CD14-positive monocyte (primary cell): ENCODE measurements at regions not wholly inside any gene's neighbourhood (a gene's known extent, or its start where the extent isn't known, plus 50 kb on each side); places are given as distances from the start of the nearest gene placed in this dataset.

ENCODE experiments used
- DNase-seq, 3 donors: peaks; one replicate each; pipeline ENCODE4 v3.0.0-alpha.2; 2011 to 2022
- H2AFZ ChIP-seq: 2 replicates; pipeline ENCODE4 v1.6.0; 2012; ENCODE audit warnings: mild to moderate bottlenecking, low read depth, low read length, inconsistent platforms; ENCODE audit not compliant: insufficient read depth, poor library complexity, severe bottlenecking
- H3K27ac ChIP-seq, 2 donors: 1 replicate in 1 of 2; 2 replicates in 1 of 2; pipeline ENCODE4 v1.5.1; 2012 to 2013; ENCODE audit warnings: low read length in 2 of 2, control low read depth in 1 of 2, inconsistent platforms in 1 of 2, low read depth in 1 of 2, mild to moderate bottlenecking in 1 of 2
- H3K27me3 ChIP-seq, 2 donors: one replicate each; pipeline versions ENCODE4 v1.6.0 to v1.6.1; 2011 to 2013; ENCODE audit warnings: low read length in 2 of 2; ENCODE audit not compliant: control insufficient read depth in 2 of 2, insufficient read depth in 2 of 2
- H3K36me3 ChIP-seq, 2 donors: replicated peaks in 1 of 2; 1 replicate in 1 of 2; 2 replicates in 1 of 2; pipeline versions ENCODE4 v1.5.1 to v1.6.1; 2012 to 2013; ENCODE audit warnings: low read length in 2 of 2, control low read depth in 1 of 2, inconsistent platforms in 1 of 2, mild to moderate bottlenecking in 1 of 2; ENCODE audit not compliant: insufficient read depth in 2 of 2, control insufficient read depth in 1 of 2
- H3K4me1 ChIP-seq, 2 donors: 1 replicate in 1 of 2; 2 replicates in 1 of 2; pipeline versions ENCODE4 v1.5.1 to v1.6.1; 2012 to 2013; ENCODE audit warnings: low read length in 2 of 2, control low read depth in 1 of 2, inconsistent platforms in 1 of 2, mild to moderate bottlenecking in 1 of 2, moderate library complexity in 1 of 2; ENCODE audit not compliant: insufficient read depth in 2 of 2, control insufficient read depth in 1 of 2
- H3K4me2 ChIP-seq: replicated peaks from 2 replicates; pipeline ENCODE3; 2012; ENCODE audit warnings: low read length, moderate library complexity, mild to moderate bottlenecking; ENCODE audit not compliant: poor library complexity, severe bottlenecking; ENCODE audit errors: extremely low read depth
- H3K4me3 ChIP-seq, 3 experiments: fragments of 200-600 bp in 1 of 3; sonication (generic) in 1 of 3; replicated peaks in 1 of 3; 1 replicate in 2 of 3; 2 replicates in 1 of 3; pipeline ENCODE4 v1.5.1; 2011 to 2013; ENCODE audit warnings: low read length in 3 of 3, mild to moderate bottlenecking in 3 of 3, control low read depth in 2 of 3, low read depth in 2 of 3, inconsistent platforms in 1 of 3, moderate library complexity in 1 of 3
- H3K79me2 ChIP-seq: 2 replicates; pipeline ENCODE4 v1.6.0; 2012; ENCODE audit warnings: mild to moderate bottlenecking, control low read depth, inconsistent platforms, low read length, moderate library complexity; ENCODE audit not compliant: insufficient read depth
- H3K9ac ChIP-seq: 2 replicates; pipeline ENCODE4 v1.6.0; 2017; ENCODE audit warnings: low read length, mild to moderate bottlenecking; ENCODE audit not compliant: insufficient read depth, poor library complexity, severe bottlenecking
- H3K9me3 ChIP-seq, 2 donors: replicated peaks in 1 of 2; 1 replicate in 1 of 2; 2 replicates in 1 of 2; pipeline versions ENCODE4 v1.5.1 to v1.6.1; 2012 to 2013; ENCODE audit warnings: low read length in 2 of 2, control low read depth in 1 of 2; ENCODE audit not compliant: control insufficient read depth in 1 of 2, insufficient read depth in 1 of 2
- H4K20me1 ChIP-seq: 2 replicates; pipeline ENCODE4 v1.6.0; 2012; ENCODE audit warnings: mild to moderate bottlenecking, low read length, control low read depth, moderate library complexity; ENCODE audit not compliant: insufficient read depth
- H3K27ac Mint-ChIP-seq, 7 donors: one replicate each; pipeline ENCODE4 v1.8.0; 2020; ENCODE audit warnings: mild to moderate bottlenecking in 7 of 7, mixed read lengths in 7 of 7, moderate library complexity in 6 of 7, inconsistent platforms in 2 of 7
- H3K27me3 Mint-ChIP-seq, 3 donors: one replicate each; pipeline ENCODE4 v1.8.0; 2021 to 2022; ENCODE audit warnings: low read depth in 3 of 3, mild to moderate bottlenecking in 3 of 3, mixed read lengths in 3 of 3, moderate library complexity in 3 of 3, inconsistent platforms in 1 of 3
- H3K36me3 Mint-ChIP-seq, 2 donors: one replicate each; pipeline ENCODE4 v1.8.0; 2020; ENCODE audit warnings: mixed read lengths in 2 of 2, inconsistent platforms in 1 of 2, mild to moderate bottlenecking in 1 of 2
- H3K4me1 Mint-ChIP-seq: one replicate; pipeline ENCODE4 v1.8.0; 2020; ENCODE audit warnings: mild to moderate bottlenecking, mixed read lengths
- H3K4me3 Mint-ChIP-seq, 2 donors: one replicate each; pipeline ENCODE4 v1.8.0; 2020; ENCODE audit warnings: mild to moderate bottlenecking in 2 of 2, mixed read lengths in 2 of 2, moderate library complexity in 1 of 2
- H3K9me3 Mint-ChIP-seq, 7 donors: one replicate each; pipeline ENCODE4 v1.8.0; 2020 to 2022; ENCODE audit warnings: mixed read lengths in 7 of 7, mild to moderate bottlenecking in 6 of 7, moderate library complexity in 6 of 7, inconsistent platforms in 2 of 7
- CTCF ChIP-seq: fragments of 200-600 bp; IDR thresholded peaks from one replicate; pipeline ENCODE4 v1.8.0; 2022; ENCODE audit warnings: antibody characterized with exemption, mild to moderate bottlenecking
- WGBS: methylation state at CpG from one replicate; pipeline ENCODE4 v1.1.5; 2013; ENCODE audit warnings: missing lambda C conversion rate; ENCODE audit not compliant: insufficient coverage; 5-methylcytosine and 5-hydroxymethylcytosine counted together
- intact Hi-C, 2 donors: fragments of 100-400 bp; cut with micrococcal nuclease; formaldehyde crosslinking; loops; one replicate each; pipeline versions ENCODE4 v1.15.0 to v1.15.1; 2023

GRCh38 chr16:58912571-58912970 is 178.5 kb upstream of the GOT2 start:
- Histone ChIP-seq H3K9ac (no peak overlapping the region), H3K4me3 (no peak overlapping the region), H3K79me2 (no peaks in the 10 kb centered on the region), H3K9me3 (no peaks in the 10 kb centered on the region), H2AFZ (peak overlapping the region; percentile 23), H3K27ac (no peak overlapping the region), H3K27me3 (no peaks in the 10 kb centered on the region), H3K36me3 (no peaks in the 10 kb centered on the region), H4K20me1 (no peaks in the 10 kb centered on the region), H3K4me2 (no peak overlapping the region), H3K4me1 (peaks cover 5% of the 10 kb centered on the region in 2 donors)
- Mint-ChIP-seq H3K27ac (no peak overlapping the region), H3K9me3 (peaks cover 12 to 20% (median 14%) of the 10 kb centered on the region in 7 donors), H3K27me3 (peaks cover 0 to 4% (median 1%) of the 10 kb centered on the region in 3 donors), H3K36me3 (no peaks in the 10 kb centered on the region), H3K4me1 (peaks cover 5% of the 10 kb centered on the region), H3K4me3 (no peak overlapping the region)
- DNase-seq: no peak
- intact Hi-C loops: no loop called here
- TF ChIP-seq CTCF: no peak

- no peak for TF ChIP-seq CTCF
- Mint-ChIP-seq H3K27me3 (peaks cover 0 to 4% (median 1%) of the 10 kb centered on the region in 3 donors), H3K27ac (peak overlapping the region in 1 of 7 donors; percentile 16), H3K4me3 (no peak overlapping the region), H3K9me3 (peaks cover 0 to 5% (median 0%) of the 10 kb centered on the region in 7 donors), H3K36me3 (no peaks in the 10 kb centered on the region), H3K4me1 (peaks cover 27% of the 10 kb centered on the region)
- 49% methylated on average over 5 of the region's 8 CpGs for WGBS
- intact Hi-C loops: no loop called here
- H3K79me2 ChIP-seq: no peaks in the 10 kb centered on the region
- no peak overlapping the region for H2AFZ ChIP-seq
- no peak overlapping the region for H3K4me3 ChIP-seq
- H3K9me3 ChIP-seq: no peaks in the 10 kb centered on the region
- H3K27ac ChIP-seq: no peak overlapping the region
- peaks cover 8 to 9% of the 10 kb centered on the region in 2 donors for H3K4me1 ChIP-seq
- DNase-seq: peak; percentile 18 to 34 (median 21)
- H3K36me3 ChIP-seq: no peaks in the 10 kb centered on the region
- H3K9ac ChIP-seq: no peak overlapping the region
- H4K20me1 ChIP-seq: no peaks in the 10 kb centered on the region
- no peak overlapping the region for H3K4me2 ChIP-seq
- no peaks in the 10 kb centered on the region for H3K27me3 ChIP-seq
Observed at GRCh38 chr16:58906981-58907715, 173.0 kb upstream of the GOT2 start.
